Astrocyte (in vitro differentiated cells and primary cell): ENCODE measurements at regions not wholly inside any gene's neighbourhood (a gene's known extent, or its start where the extent isn't known, plus 50 kb on each side); places are given as distances from the start of the nearest gene placed in this dataset.

Experiments used
- EZH2 ChIP-seq: IDR thresholded peaks from 2 replicates; pipeline ENCODE4 v1.6.1; 2012; ENCODE audit warnings: mild to moderate bottlenecking, low read length, inconsistent platforms; ENCODE audit not compliant: insufficient read depth
- TF ChIP-seq, protein P1 (sequence below): IDR thresholded peaks from 2 replicates; pipeline ENCODE4 v1.5.1; 2011; ENCODE audit warnings: low read depth, mild to moderate bottlenecking, inconsistent platforms, low read length, moderate library complexity; ENCODE audit not compliant: insufficient read depth

DNA sequence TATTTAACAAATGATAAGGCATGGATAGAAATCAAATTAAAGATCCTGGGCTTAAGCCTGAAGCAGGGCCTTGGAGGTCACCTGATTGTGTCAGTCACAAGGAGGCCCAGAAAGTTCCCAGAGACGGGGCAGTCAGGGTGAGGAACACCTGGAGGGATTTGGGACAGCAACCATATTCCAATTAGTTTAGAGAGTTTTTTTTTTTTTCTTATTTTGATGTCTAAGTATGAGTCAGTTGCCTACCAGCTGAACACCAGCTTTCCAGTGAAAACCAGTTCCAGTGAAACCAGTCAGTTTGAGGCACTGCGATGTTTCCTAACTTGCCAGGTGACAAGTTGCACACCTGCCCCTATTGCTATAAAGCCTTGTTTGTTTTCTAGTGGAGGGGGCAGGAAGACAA, 350.7 kb upstream of the AZI2 start:
- TF ChIP-seq, protein P1, sequence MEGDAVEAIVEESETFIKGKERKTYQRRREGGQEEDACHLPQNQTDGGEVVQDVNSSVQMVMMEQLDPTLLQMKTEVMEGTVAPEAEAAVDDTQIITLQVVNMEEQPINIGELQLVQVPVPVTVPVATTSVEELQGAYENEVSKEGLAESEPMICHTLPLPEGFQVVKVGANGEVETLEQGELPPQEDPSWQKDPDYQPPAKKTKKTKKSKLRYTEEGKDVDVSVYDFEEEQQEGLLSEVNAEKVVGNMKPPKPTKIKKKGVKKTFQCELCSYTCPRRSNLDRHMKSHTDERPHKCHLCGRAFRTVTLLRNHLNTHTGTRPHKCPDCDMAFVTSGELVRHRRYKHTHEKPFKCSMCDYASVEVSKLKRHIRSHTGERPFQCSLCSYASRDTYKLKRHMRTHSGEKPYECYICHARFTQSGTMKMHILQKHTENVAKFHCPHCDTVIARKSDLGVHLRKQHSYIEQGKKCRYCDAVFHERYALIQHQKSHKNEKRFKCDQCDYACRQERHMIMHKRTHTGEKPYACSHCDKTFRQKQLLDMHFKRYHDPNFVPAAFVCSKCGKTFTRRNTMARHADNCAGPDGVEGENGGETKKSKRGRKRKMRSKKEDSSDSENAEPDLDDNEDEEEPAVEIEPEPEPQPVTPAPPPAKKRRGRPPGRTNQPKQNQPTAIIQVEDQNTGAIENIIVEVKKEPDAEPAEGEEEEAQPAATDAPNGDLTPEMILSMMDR = no peak
- no peak for TF ChIP-seq EZH2
